BLaER1 treated with 17β-estradiol and CSF1 and Interleukin-3, amounts not matched to agents 10 nM and 100 nM (cell line): ENCODE measurements at regions not wholly inside any gene's neighbourhood (a gene's known extent, or its start where the extent isn't known, plus 50 kb on each side); places are given as distances from the start of the nearest gene placed in this dataset.

Experiments used
- H3K27ac ChIP-seq, 11 experiments: shearing (Covaris generic); formaldehyde crosslinking; 2 replicates each; pipeline ENCODE4 v1.8.1; 2022
- H3K27me3 ChIP-seq, 11 experiments: shearing (Covaris generic); formaldehyde crosslinking; 2 replicates each; pipeline ENCODE4 v1.8.1; 2022
- H3K36me3 ChIP-seq, 11 experiments: shearing (Covaris generic); formaldehyde crosslinking; 2 replicates each; pipeline ENCODE4 v1.8.1; 2022
- H3K4me1 ChIP-seq, 10 experiments: shearing (Covaris generic); formaldehyde crosslinking; 2 replicates each; pipeline ENCODE4 v1.8.1; 2022
- H3K4me2 ChIP-seq, 11 experiments: shearing (Covaris generic); formaldehyde crosslinking; 2 replicates each; pipeline ENCODE4 v1.8.1; 2022
- H3K4me3 ChIP-seq, 10 experiments: shearing (Covaris generic); formaldehyde crosslinking; 2 replicates each; pipeline ENCODE4 v1.8.1; 2022
- H3K9ac ChIP-seq, 11 experiments: shearing (Covaris generic); formaldehyde crosslinking; 2 replicates each; pipeline ENCODE4 v1.8.1; 2022
- H3K9me3 ChIP-seq, 11 experiments: shearing (Covaris generic); formaldehyde crosslinking; replicated peaks in 1 of 11; 2 replicates each; pipeline ENCODE4 v1.8.1; 2022
- H4K20me1 ChIP-seq, 11 experiments: shearing (Covaris generic); formaldehyde crosslinking; 2 replicates each; pipeline ENCODE4 v1.8.1; 2022
- Cebpa-rat ChIP-seq, 11 experiments: shearing (Covaris generic); IDR thresholded peaks; 2 replicates each; pipeline ENCODE4 v1.8.1; 2022

DNA sequence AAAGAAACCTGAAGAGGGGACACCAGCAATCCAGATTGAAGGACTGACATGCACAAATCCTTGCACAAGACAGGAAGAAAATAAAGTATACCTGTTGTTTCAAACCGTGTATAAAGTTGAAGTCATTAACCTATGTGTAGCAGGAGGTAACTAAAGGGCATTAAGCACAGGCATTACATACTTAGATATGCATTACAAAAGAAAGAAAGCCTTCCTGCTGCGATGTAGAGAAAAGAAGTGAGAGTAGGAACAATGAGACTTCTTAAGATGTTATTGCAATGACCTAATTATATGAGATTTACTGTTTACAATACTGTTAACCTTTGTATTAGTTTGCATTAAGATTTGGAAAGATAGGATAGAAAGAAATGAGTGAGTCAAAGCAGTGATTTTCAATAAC lies 308.9 kb upstream of the PTPRD start:
- Histone ChIP-seq H3K9me3 (no peaks in the 10 kb centered on the region), H3K27ac (no peak overlapping the region), H3K36me3 (no peaks in the 10 kb centered on the region), H3K4me1 (no peaks in the 10 kb centered on the region), H3K4me2 (no peak overlapping the region), H4K20me1 (no peaks in the 10 kb centered on the region), H3K9ac (no peak overlapping the region), H3K4me3 (no peak overlapping the region), H3K27me3 (no peaks in the 10 kb centered on the region)
- no peak for TF ChIP-seq Cebpa-rat (IDR thresholded peaks at IDR 0.05)

DNA sequence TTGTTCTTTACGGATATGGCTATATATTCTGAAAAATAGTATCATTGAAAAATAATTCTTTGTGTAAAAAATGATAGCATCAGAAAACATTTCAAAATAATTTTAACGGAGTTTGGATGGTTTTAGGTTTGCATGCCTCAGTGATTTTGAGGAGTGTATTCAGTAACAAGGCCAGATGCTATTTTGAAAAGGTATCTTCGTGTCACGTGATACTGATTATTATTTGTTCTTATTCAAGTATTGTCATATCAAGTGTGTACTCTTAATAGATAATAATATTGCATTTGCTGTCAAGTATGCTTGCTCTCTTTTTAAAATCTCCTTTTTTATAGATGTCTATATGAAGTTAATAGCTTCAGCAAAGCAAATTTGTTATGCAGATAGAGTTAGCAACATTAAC lies 313.1 kb upstream of the PTPRD start:
- Histone ChIP-seq H3K4me1 (no peaks in the 10 kb centered on the region), H3K4me2 (no peak overlapping the region), H3K27ac (no peak overlapping the region), H3K9ac (no peak overlapping the region), H3K9me3 (no peaks in the 10 kb centered on the region), H3K4me3 (no peak overlapping the region), H4K20me1 (no peaks in the 10 kb centered on the region), H3K36me3 (no peaks in the 10 kb centered on the region), H3K27me3 (no peaks in the 10 kb centered on the region)
- no peak for TF ChIP-seq Cebpa-rat (IDR thresholded peaks at IDR 0.05)

DNA sequence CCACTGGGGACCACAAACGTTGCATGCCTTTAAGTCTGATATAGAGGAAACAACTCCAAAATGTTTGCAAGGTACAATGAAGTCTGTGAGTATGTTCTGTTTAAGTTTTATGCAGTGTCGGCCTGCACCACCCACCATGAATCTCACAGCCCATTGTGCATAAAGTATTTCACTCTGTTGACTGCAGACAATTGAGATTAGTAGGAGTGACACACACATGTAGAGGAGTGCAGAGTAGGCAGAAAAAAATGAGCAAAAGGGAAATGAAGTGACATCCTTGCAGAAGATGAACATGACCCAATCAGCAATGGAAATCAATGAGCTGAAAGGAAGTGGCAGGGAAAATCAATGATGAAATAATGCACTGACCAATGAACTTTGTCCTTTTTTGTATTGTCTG lies 315.6 kb upstream of the PTPRD start:
- no peaks in the 10 kb centered on the region for H3K9me3 ChIP-seq
- no peak for TF ChIP-seq Cebpa-rat (IDR thresholded peaks at IDR 0.05)
- no peak overlapping the region for H3K4me3 ChIP-seq
- H3K27ac ChIP-seq: no peak overlapping the region
- H3K9ac ChIP-seq: no peak overlapping the region
- H3K4me2 ChIP-seq: no peak overlapping the region
- no peaks in the 10 kb centered on the region for H3K36me3 ChIP-seq
- no peaks in the 10 kb centered on the region for H3K4me1 ChIP-seq
- H4K20me1 ChIP-seq: no peaks in the 10 kb centered on the region
- H3K27me3 ChIP-seq: no peaks in the 10 kb centered on the region

DNA sequence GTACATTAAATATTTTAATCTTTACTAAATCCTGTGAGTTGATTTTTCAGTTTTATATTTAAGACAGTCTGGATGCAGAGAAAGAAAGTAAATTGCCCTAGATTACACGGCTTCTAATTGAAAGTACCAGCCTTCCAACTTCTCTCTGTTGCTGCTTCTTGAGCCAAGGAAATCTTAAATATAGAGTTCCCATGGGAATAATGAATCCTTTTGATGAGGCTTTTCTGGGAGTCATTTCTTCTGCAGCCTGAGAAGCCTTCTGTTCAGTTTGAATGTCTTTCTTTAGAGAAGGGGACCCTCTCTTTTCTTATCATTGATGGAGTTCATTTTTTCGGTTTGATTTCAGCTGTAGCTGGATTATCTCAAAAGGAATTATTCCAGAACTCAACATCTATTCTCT lies 317.3 kb upstream of the PTPRD start:
- Histone ChIP-seq H4K20me1 (no peaks in the 10 kb centered on the region), H3K4me1 (no peaks in the 10 kb centered on the region), H3K9ac (no peak overlapping the region), H3K4me3 (no peak overlapping the region), H3K36me3 (no peaks in the 10 kb centered on the region), H3K4me2 (no peak overlapping the region), H3K27me3 (no peaks in the 10 kb centered on the region), H3K9me3 (no peaks in the 10 kb centered on the region), H3K27ac (no peak overlapping the region)
- TF ChIP-seq Cebpa-rat (IDR thresholded peaks at IDR 0.05): no peak

DNA sequence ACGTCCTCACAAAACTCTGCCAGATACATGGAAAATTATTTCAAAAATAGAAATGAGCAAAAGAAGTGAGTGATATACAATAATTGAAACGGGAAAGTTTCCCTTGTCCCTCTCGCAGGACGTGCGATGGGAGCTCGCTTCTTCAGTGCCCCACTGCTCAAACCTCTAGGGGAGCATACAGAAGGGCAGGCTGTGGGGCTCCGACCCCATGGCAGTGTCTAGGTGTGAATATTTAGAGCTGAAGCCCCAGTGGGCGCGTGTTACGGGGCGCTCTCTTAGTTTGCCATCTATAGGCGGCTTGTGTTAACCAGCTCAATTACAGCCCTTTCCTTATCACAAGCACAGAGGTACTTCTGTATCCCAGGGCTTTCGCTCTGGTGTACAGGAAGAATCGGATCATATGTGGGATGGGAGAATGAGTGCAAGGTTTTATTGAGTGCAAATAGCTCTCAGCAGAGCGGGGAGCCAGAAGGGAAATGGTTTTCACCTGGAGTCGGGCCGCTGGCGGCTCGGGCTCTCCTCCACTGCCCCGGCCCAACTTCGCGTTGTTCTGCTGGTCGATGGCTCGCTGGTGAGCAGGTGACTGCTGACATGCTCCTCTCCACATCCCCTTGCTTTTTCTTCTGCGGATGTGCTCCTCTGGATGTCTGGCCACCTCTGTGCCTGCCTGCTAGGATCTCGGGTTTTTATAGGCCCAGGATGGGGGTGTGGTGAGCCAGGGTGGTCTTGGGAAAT lies 334.0 kb upstream of the PTPRD start:
- Histone ChIP-seq H3K27me3 (no peaks in the 10 kb centered on the region), H3K9ac (no peak overlapping the region), H3K4me2 (no peak overlapping the region), H3K4me3 (no peak overlapping the region), H3K36me3 (no peaks in the 10 kb centered on the region), H3K27ac (no peak overlapping the region), H3K9me3 (no peaks in the 10 kb centered on the region), H4K20me1 (no peaks in the 10 kb centered on the region), H3K4me1 (no peaks in the 10 kb centered on the region)
- no peak for TF ChIP-seq Cebpa-rat (IDR thresholded peaks at IDR 0.05)

DNA sequence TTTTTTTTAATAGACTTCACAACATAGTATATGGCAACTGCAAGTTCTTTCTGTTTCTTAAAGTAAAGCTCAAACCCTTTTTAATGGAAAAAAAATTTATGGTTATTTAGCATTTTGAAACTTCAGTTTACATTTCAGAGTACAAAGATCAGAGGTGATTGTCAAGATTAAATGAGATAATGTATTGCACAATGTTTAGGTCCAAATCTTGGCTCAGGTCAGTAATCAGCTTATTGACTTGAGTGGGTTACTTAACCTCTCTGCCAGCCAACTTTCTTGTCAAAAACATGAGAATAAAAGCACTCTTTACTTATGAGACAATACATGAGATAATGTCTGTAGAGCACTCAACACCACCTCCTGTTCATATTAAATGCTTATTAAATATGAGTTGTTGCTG lies 345.1 kb upstream of the PTPRD start:
- H3K9me3 ChIP-seq: peaks cover 0 to 4% (median 0%) of the 10 kb centered on the region in 11 experiments; a peak in 1 of 22 replicates
- no peak overlapping the region for H3K9ac ChIP-seq
- no peaks in the 10 kb centered on the region for H3K27me3 ChIP-seq
- H3K4me3 ChIP-seq: no peak overlapping the region
- H4K20me1 ChIP-seq: no peaks in the 10 kb centered on the region
- H3K4me2 ChIP-seq: no peak overlapping the region
- 0 out of 22 replicates have a peak, but pooled peaks of 1 of the 11 experiments have one; percentile 24 for TF ChIP-seq Cebpa-rat (IDR thresholded peaks at IDR 0.05)
- H3K4me1 ChIP-seq: no peaks in the 10 kb centered on the region
- no peak overlapping the region for H3K27ac ChIP-seq
- no peaks in the 10 kb centered on the region for H3K36me3 ChIP-seq

DNA sequence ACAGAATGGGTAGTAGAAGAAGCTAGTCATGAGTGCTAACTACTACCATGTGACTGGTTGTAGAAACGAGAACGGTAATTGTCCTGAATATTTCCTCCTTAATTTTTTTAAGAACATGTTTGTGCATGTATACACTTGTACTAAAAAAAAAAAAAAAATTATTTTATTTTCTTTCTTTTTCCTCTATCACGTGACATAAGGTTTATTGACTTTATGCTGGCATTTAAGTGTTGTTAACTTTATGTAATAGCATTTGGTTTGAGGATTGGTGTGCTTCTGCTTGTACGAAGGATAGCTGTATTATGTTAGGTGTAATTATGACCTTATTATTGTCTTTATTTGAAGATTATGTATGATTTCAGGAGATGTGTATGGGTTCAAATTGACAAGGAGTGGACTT lies 349.1 kb upstream of the PTPRD start:
- no peaks in the 10 kb centered on the region for H3K36me3 ChIP-seq
- H3K27me3 ChIP-seq: no peaks in the 10 kb centered on the region
- no peaks in the 10 kb centered on the region for H3K4me1 ChIP-seq
- no peak overlapping the region for H3K9ac ChIP-seq
- H4K20me1 ChIP-seq: no peaks in the 10 kb centered on the region
- H3K4me3 ChIP-seq: no peak overlapping the region
- H3K27ac ChIP-seq: no peak overlapping the region
- no peak overlapping the region for H3K4me2 ChIP-seq
- TF ChIP-seq Cebpa-rat (IDR thresholded peaks at IDR 0.05): no peak
- peaks cover 0 to 4% (median 0%) of the 10 kb centered on the region in 11 experiments; a peak in 1 of 22 replicates for H3K9me3 ChIP-seq

DNA sequence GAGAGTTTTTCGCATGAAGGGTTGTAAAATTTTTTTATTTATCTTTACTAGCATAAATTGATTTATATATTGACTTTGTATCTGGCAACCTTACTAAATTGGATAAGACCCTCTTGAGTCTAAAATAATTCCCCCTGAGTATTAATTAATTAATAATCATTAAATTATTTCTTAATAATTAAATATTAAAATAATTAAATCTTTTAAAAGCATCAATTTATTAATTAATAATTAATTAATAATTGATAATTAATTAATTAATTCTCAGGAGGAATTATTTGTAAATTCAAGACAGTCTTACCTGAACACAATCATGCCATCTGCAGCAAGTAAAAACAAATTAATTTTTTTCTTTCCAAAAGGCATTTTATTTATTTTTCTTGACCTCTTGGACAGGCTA lies 370.4 kb upstream of the PTPRD start:
- Histone ChIP-seq H3K9ac (no peak overlapping the region), H3K4me3 (no peak overlapping the region), H3K4me1 (no peaks in the 10 kb centered on the region), H3K4me2 (no peak overlapping the region), H3K36me3 (no peaks in the 10 kb centered on the region), H4K20me1 (no peaks in the 10 kb centered on the region), H3K27me3 (no peaks in the 10 kb centered on the region), H3K27ac (no peak overlapping the region), H3K9me3 (no peaks in the 10 kb centered on the region)
- no peak for TF ChIP-seq Cebpa-rat (IDR thresholded peaks at IDR 0.05)

DNA sequence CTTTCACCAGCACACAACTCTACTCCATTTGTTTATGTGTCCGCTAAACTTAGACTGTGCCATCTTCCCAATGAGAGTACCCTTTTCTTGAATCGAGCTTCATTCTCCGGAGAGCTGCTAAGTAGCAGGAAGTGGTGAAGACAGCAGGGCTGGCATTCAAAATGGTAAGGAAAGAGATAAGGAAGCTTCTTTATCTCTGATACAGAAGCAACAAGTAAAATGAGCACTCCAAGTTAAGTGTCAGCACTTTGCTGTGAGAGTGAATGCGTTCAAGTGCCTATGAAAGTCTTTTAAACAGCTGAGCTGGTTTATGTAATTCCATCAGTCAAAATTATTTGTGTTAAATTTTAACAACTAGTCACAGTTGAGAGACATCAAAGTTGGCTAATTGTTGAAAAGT lies 386.8 kb upstream of the PTPRD start:
- Histone ChIP-seq H3K27ac (no peak overlapping the region), H3K4me2 (no peak overlapping the region), H3K27me3 (no peaks in the 10 kb centered on the region), H3K9ac (no peak overlapping the region), H3K4me3 (no peak overlapping the region), H3K36me3 (no peaks in the 10 kb centered on the region), H3K9me3 (no peaks in the 10 kb centered on the region), H4K20me1 (no peaks in the 10 kb centered on the region), H3K4me1 (no peaks in the 10 kb centered on the region)
- no peak for TF ChIP-seq Cebpa-rat (IDR thresholded peaks at IDR 0.05)

DNA sequence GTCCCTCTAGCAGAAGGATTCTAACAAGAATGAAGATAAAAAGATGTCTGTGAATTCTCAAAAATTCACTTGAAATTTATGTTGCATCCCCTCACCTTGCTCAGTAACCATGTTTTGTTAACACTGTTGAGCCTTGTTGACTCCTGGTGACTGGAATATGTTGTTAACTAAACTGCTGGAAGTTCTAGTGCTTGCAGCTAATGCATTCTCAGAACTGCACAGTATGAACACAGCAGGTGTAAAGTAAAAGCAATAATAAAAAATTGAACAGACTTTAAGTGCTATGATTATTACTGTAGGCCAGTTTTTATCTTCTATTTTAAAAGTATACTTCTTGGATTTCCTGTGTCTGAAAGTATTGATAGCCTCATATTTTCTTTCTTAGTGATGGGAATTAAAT lies 388.7 kb upstream of the PTPRD start:
- Histone ChIP-seq H3K27ac (no peak overlapping the region), H4K20me1 (no peaks in the 10 kb centered on the region), H3K9ac (no peak overlapping the region), H3K4me1 (no peaks in the 10 kb centered on the region), H3K4me2 (no peak overlapping the region), H3K36me3 (no peaks in the 10 kb centered on the region), H3K4me3 (no peak overlapping the region), H3K27me3 (no peaks in the 10 kb centered on the region), H3K9me3 (no peaks in the 10 kb centered on the region)
- no peak for TF ChIP-seq Cebpa-rat (IDR thresholded peaks at IDR 0.05)
